HG03469 (cell line): ENCODE measurements at regions not wholly inside any gene's neighbourhood (a gene's known extent, or its start where the extent isn't known, plus 50 kb on each side); places are given as distances from the start of the nearest gene placed in this dataset.

Experiments
- ATAC-seq: cut with Tn5 transposase; IDR thresholded peaks from one replicate; pipeline ENCODE4 v1.9.1; 2021; ENCODE audit warnings: mild to moderate bottlenecking, moderate library complexity, moderate number of reproducible peaks; ENCODE audit not compliant: unreplicated experiment

DNA sequence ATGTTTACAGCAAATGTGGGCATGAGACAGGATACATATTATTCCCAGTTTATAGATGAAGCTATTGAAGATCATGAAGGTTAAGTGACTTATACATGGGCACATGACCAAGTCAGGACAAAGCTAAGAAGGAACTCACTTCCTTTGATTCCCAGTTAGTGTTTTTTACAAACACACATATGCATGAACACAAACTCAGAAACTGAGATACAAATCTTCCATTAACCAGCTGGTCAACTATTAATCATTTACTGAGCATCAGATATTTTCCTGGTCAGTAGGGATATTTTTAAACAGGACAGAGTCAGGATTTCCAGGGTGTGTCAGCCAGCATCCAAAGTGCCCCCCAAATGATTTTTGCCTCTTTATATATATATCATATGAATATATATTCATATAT, 222.2 kb downstream of the OGFRL1 start:
- ATAC-seq: no peak

- ATAC-seq: no peak
Measured at GRCh38 chr6:71512256-71512655, 223.6 kb downstream of the OGFRL1 start.

- no peak for ATAC-seq
Measured at GRCh38 chr6:71513036-71513435, 224.4 kb downstream of the OGFRL1 start.

DNA sequence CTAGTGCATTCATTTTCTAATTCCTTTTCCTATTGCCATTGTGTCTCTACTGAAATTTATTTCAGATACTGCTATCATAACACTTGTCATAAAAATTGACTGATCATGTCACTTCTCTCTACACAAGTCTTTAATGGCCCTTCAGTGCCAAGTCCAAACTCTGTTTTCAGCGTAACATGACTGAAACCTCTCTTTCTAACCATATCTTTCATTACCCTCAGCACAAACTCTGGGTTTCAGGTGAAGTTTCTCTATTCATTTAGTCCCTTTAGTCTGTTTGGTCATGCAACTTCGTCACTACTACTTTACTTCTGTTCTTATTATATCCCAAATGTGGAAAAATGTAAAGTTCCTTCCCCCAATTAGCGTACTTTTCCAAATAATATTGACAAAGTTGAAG, 234.9 kb downstream of the OGFRL1 start:
- no peak for ATAC-seq

DNA sequence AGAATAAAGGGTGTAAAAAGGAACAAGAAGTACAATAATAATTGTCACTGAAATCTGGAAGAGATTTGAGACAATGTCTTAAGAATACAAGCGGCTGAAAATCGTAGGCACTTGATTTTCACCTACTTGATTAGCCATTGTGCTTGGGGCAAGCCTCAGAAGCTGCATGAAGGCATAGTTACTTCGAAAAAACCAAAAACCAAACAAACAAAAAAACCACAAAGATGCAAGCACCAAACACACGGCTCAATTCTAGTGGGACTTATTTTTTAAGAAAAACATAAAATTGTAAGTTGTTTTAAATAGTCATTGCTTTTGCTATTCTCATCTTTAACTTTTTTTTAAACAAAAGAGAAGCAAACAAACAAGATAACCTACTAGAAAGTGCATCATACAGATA, 235.6 kb downstream of the OGFRL1 start:
- no peak for ATAC-seq

- ATAC-seq: no peak
Measured at GRCh38 chr6:71527886-71528285, 239.3 kb downstream of the OGFRL1 start.

DNA sequence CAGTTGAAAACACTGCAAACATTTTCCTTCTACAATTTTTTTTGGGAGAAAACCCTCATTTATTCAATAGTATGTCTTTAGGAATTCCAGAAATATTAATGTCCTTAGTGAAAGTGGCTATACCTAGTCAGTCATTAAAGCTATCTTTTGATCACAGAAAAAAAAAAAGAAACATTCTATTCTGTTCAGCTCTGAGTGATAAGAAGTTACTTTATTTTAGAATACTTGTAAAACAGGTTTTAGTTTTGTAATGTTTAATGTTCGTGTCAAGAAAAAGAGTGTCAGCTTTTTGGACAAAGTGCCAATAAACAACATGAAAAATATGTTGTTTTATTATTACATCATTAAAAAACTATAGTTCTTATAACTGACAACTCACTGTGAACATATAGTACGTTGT, 240.4 kb downstream of the OGFRL1 start:
- ATAC-seq: no peak

DNA sequence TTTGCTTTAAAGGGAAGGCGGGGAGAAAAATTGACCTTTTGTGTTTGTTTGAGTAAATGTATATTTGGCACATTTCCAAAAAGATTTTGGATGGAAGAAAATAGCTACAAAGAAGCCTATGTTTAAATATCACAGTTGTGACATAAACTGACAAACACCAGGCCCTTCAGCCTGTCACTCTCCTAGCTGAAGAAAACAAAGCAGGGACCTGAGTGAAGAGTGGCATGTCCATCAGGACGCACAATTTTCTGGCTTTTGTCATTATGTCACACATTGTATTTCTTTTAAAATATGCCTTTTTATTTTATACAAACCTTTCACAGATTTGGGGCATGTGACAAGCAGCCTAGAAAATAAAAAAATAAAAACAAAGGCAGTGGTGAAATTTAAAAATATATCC, 241.2 kb downstream of the OGFRL1 start:
- ATAC-seq: no peak

DNA sequence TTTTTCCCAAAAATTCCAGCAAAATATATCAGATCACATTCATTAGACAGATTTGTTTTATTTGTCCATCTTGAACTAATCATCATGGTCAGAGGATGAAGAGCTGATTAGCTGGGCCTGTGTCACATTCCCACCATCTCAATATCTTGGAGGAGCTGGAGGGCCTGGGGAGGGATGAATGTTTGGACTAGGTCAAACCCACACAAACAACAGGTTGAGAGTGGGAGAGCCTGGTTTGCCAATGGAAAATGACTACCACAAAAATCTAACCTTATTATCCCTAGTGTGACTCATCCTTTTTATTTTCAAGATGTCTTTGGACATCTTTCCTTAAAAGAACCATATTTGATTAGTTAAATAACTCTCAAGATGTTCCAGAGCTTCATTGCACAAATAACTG, 242.4 kb downstream of the OGFRL1 start:
- no peak for ATAC-seq

DNA sequence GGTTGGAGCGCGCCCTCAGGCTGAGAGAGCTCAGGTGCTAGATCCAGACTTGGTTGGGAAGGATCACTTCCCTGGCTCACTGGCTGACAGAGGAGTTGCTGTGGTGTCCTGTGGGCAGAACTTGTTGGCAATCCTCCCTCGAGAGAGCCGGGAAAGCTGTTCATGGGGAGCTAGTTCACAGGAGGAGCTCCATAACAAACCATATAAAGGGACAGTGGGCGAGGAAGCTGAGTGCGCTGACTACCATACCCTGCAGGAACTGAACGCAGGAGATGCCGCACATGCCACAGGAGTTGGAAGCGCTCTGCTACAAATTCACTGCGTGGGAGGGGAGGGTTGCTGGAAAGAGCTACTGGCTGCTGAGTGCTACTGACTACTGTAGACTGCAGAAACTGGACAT, 243.2 kb downstream of the OGFRL1 start:
- ATAC-seq: no peak

- no peak for ATAC-seq
Measured at GRCh38 chr6:71533939-71534379, 245.3 kb downstream of the OGFRL1 start.

- no peak for ATAC-seq
Measured at GRCh38 chr6:71534921-71535320, 246.3 kb downstream of the OGFRL1 start.

DNA sequence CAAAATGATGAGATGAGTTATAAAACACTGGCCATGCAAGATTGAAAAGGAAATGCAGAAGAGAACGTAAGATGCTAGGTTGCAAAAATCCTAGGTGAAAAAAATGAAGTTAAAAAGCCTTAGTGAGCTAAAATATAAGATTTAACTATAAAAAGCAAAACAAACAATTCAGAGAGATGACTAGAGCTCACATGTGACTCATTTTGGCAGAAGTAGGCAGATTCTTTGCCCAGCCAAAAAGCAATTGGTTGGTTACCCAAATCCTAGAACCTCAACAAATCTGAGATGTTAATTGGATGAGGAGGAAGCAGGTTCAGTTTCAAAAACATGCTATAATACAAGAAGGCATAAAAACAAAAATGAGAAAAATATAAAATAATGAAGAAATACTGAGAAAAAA, 249.1 kb downstream of the OGFRL1 start:
- no peak for ATAC-seq

GRCh38 chr6:71544028-71544427, 255.4 kb downstream of the OGFRL1 start:
- no peak for ATAC-seq

DNA sequence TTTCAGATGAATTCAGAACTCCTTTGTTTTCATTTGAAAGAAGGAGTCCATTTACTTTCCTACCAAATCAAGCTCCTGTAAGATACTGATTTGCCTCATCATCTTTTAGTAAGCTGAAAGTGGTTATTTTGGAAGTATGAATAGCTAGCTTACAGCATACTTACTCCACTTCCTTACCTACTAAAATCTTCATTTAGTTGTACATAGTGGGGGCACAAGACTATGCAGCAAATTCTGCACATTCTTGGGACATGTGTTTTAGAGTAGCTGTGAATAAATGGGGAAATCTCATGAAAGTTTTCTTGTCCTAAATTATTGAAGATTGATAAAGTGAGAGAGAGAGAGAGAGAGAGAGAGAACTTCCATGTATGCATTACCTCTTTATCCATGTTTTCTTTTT, 256.3 kb downstream of the OGFRL1 start:
- no peak for ATAC-seq

GRCh38 chr6:71545905-71546304, 257.3 kb downstream of the OGFRL1 start:
- no peak for ATAC-seq

DNA sequence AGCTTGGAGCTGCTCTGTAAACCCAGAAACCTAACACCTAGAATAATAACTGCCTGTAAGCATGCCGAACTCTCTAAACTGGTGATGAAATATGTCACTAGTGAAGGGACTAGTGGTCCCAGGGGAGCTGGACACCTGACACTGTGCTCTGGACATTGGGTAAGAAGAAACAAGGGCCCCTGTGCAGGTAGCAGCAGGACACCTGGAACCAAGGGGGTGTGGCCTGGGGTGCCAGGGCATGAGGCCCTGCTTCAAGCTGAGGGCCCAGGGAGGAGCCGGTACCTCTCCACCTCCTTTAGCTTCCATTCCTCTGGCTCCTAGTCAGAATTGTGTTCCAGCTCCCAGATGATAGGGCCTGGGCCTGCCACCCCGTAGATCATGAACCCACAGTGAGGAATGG, 263.2 kb downstream of the OGFRL1 start:
- no peak for ATAC-seq

DNA sequence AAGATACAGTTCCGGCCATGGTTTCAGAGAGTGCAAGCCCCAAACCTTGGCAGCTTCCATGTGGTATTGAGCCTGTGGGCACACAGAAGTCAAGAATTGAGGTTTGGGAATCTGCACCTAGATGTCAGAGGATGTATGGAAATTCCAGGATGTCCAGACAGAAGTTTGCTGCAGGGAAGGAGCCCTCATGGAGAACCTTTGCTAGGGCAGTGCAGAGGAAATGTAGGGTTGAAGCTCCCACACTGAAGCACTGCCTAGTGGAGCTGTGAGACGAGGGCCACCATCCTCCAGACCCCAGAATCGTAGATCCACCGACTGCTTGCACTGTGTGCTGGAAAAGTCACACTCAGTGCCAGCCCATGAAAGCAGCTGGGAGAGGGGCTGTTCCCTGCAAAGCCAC, 267.5 kb downstream of the OGFRL1 start:
- ATAC-seq: no peak

DNA sequence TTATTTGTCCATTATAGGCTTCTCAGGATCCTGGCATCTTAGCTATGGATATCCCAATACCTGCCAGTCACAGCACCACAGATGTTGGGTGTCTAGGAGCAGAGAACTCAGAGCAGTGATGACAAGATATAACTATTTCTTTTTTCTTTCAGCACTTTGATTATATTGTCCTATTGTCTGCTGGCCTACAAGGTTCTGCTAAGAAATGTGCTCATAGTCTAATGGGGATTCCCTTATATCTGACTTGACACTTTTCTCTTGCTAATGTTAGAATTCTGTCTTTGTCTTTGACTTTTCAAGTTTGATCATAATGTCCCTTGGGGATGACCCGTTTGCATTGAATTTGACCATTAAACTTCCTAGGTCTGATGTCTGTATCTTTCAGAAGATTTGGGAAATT, 270.4 kb downstream of the OGFRL1 start:
- no peak for ATAC-seq

DNA sequence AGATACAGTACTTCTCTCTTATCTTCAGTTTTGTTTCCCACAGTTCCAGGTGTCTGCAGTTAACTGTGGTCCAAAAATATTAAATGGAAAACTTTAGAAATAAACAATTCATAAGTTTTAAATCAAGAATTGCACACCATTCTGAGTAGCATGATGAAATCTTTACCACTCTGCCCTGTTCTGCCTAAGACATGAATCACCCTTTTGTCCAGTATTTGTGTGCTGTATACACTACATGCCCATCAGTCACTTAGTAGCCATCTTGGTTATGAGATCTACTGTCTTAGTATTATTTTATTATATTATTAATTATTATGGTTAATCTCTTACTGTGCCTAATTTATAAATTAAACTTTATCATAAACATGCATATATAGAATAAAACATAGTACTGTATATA, 279.0 kb downstream of the OGFRL1 start:
- no peak for ATAC-seq

DNA sequence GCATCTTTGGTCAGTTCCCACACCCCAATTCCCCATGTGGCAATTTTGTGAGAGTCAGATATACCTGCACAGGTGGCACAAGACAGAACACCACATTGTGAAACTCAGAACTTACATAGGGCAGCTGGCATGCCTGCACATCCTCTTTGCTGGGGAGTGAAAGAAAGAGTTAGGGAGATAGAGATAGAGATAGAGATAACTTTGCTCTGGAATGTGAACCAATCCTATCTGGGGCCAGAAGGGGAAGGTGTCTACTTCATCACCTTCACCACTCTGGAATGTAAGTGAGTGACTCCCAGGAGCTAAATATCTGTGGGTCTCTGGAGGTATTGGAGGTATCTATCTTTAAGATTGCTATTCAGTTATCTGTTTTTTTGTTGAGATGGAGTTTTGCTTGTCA, 289.2 kb downstream of the OGFRL1 start:
- no peak for ATAC-seq

DNA sequence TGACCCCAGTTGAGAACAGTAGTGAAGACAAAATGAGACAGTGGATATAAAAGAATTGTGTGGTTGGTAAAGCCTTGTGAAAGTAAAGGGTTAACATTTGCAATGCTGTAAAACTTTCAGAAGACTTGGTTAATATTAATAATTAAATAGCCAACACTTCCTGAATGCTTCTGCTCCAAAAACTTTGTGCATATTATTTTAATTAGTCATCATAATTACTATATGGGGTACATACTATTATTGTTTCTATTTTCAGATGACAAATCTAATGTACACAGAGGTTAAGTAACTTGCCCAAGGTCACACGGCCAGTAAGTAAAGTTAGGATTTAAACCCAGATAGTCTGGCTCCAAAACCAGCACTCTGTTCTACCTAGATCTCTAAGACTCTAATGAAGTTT, 291.3 kb downstream of the OGFRL1 start:
- no peak for ATAC-seq

- no peak for ATAC-seq
Measured at GRCh38 chr6:71582820-71583219, 294.2 kb downstream of the OGFRL1 start.
